ENCODE measurements at regions not wholly inside any gene's neighbourhood (a gene's known extent, or its start where the extent isn't known, plus 50 kb on each side); places are given as distances from the start of the nearest gene placed in this dataset.

- TF ChIP-seq POLR2AphosphoS5 (IDR thresholded peaks at IDR 0.05; ENCODE audit: insufficient read depth, low read depth, low read length) (no peak), CTCF (IDR thresholded peaks at IDR 0.05; ENCODE audit: extremely low read depth in 1 of 2, insufficient read depth in 1 of 2, low read depth in 1 of 2, low read length in 2 of 2) (no peak)
These were observed 254.5 kb downstream of the RRAGC start for GRCh38 chr1:38605063-38605462.
